Umbilical cord (tissue), 1 donor: ENCODE measurements at regions not wholly inside any gene's neighbourhood (a gene's known extent, or its start where the extent isn't known, plus 50 kb on each side); places are given as distances from the start of the nearest gene placed in this dataset.

Source experiments
- DNase-seq: peaks from one replicate; pipeline ENCODE4 v3.0.0-alpha.2; 2015; ENCODE audit warnings: low spot score

DNA sequence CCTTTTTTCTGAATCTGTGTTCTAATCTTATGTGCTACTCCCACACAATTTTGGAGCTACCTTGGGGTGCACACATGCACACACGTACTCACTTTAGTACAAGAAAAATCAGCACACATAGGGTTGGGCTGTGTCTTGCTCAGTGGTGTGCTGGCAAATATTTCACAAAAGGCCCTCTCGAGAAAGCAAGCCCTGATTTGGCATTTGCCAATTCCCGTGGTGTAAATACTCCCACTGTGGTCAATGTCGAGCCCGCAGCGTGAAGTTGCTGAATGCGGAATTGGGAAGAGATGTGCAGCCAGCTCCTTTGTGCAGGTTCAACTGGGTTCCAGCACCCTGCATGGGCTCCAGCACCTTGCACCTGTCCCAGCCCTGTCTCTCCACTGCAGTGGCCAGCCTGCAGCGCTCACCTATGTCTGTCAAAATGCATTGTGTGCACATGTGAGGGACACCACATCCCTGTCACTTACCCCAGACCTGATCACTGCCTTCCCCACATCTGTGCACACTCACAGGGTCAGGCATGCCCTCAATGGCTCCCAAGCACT is 78.4 kb upstream of the WNT4 start:
- no peak for DNase-seq

DNA sequence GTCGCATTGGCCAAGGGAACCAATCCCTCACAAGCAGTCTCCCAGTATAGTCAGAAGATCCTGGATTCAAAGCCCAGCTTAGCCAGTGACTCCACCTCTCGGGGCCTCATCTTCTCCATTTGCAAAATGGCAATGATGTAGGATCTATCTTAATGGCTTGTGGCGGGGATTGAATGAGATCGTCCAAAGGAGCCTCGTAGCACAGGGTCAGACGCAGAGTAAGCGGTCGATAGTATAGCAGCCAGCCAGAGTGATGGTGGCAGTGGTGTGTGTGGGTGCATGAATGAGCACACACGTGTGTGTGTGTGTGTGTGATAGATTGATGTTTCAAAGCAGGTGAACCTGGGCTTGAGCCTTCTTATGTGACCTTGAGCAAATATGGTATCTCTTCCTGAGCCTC is 79.8 kb upstream of the WNT4 start:
- no peak for DNase-seq

DNA sequence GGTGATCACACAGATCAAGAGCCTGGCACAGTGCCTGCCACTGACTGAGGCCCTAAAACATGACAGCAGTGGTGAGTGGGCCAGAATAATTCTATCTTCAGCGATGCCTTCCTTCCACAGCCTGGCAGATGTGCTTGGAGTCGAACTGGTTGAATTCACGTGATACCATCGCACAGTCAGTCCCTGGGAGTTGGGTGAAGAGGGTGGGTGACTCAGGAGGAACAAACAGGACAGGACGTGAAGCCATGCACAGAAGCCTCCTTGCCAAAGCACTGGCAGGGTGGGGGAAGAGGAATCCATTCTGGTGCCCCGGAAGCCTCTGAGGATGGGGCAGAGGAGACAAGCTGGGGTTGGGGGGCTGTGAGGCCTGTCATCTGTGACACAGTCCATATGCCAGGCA is 80.3 kb upstream of the WNT4 start:
- DNase-seq, result no peak

DNA sequence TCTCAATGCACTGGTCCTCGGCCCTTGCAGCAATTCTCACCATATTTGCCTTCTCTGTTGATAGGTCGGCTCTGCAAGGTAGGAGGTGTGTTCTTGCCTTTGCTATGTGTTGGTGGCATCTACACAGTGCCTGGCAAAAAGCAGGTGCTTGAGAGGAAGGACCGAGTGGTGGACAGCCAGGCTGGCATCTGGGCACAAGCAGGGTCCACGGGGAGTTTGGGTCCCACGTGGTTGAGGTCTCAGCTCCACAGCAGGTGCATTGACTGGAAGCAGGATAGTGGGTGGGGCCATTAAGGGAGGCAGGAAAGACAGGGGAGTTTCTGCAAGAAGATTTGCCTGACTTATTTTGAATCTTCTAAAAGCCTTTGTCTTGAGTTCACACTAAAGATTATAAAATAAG is 81.2 kb upstream of the WNT4 start:
- no peak for DNase-seq

DNA sequence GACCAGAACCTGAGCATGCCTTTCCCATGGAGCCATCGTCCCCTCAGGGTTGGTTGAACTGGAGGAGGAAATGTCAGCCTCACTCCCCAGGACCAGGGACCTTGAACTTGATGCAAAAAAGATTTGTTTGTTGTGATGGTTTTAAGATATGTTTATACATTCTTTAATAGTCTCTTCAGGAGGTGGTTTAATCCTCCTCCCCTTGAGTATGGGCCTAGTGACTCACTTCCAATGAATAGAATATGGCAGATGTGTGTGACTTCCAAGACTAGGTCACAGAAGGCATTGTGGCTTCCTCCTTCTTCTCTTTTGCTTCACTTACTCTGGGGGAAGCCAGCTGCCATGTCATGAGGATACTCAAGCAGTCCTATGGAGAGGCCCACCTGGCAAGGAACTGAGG is 81.7 kb upstream of the WNT4 start:
- DNase-seq, result no peak

DNA sequence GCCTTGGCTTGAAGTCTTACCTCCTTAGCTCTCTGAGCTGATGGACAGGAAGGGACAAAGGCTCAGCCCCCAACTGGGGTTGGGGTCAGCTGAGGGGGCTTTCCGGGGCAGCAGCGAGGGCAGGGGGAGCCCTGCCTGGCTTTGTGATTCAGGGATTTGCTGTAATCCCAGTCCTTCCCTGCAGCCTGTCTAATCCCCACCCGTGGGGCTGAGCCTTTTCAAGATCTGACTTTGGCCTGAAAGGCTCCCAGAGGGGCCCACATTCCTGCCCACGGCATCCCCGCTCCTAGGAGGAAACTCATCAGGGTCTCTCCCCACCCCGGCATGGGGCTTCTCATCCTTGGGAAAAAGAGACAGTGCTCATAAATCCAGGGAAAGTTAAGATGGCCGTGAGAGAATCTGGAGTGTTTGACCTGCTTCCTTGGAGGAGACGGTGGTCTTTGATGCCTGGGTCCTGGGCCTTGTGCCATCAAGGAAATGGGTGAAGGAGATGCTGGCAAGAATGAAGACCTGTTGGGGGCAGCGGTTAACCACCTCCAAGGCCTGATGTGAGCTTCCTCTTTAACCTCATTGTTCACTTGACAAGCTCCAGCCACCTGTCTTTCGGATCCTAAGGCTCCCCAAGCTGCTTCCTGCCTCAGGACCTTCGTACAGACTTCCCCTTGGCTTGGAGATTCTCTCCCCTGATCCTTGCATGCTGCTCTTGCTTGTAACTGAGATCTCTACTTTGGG is 83.1 kb upstream of the WNT4 start:
- no peak for DNase-seq

DNA sequence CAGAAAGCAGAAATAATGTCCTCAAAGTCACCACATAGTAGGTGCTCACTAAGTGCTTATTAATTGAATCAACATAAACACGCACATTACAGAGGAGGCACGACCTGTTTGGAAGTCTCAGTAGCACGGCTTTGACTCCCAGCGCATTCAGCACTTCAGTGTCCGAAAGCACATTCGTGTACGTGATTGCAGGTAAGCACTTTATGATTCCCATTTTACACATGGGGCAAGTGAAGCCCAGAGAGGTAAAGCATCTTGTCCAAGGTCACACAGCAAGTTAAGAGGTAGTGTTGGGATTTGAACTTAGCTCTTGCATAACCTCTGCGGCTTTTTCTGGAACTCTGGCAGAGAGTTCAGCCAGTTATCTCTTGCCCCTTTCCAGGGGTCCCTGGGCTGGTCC is 85.2 kb upstream of the WNT4 start:
- DNase-seq, result no peak

DNA sequence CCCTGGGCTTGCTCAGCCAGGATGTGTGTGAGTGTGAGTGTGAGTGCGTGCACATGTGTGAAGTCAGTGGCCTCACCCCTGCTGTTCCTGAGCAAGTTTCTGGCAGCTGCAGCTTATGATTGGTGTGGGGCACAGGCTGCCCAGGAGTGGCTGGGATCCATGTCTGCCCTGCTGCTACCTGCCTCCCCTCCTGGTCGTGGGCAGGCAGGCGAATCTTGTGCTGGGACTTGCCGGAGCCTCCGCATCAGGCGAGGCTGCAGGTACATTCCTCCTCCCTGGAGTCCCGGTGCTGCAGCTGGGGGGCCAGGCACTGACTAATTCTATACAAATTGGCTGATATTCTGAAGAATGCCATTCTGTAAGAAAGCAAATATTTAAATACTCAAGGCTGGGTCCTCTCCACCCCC is 85.6 kb upstream of the WNT4 start:
- peak; percentile 30 for DNase-seq

DNA sequence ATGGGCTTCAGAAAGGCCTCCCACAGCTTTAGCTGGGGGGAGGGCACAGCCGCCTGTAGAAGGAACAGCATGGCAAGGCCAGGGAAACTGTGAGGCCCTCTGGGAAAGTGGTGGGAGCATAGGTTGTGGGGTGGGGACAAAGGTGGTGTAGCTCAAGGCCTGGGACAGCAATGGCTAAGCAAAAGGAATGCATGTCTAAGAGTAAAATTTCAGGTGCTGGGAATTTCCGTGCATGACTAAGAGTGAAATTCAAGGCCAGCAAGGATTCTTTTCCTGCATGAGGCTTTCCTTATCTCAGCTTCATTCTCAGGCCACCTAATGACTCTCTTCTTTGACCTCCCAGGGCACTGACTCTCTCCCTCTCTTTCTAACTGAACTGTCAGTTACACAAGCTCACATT is 86.5 kb upstream of the WNT4 start:
- DNase-seq, result no peak

DNA sequence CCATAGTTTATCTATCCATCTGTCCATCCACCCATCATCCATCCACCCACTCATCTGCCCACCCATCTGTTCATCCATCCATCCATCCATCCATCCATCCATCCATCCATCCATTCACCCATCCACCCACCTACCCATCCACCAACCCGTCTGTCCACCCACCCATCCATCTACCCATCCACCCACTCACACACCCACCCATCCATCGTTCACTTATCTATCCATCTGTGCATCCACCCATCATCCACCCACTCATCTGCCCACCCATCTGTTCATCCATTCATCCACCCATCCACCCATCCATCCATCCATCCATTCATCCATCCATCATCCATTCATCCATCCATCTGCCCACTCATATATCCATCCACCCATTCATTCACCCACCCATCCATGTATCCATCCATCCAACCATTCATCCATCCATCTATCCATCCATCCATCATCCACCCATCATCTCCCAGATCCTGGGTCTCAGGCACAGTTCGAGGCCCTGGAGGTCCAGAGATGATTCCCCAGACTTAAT is 88.2 kb upstream of the WNT4 start:
- no peak for DNase-seq

DNA sequence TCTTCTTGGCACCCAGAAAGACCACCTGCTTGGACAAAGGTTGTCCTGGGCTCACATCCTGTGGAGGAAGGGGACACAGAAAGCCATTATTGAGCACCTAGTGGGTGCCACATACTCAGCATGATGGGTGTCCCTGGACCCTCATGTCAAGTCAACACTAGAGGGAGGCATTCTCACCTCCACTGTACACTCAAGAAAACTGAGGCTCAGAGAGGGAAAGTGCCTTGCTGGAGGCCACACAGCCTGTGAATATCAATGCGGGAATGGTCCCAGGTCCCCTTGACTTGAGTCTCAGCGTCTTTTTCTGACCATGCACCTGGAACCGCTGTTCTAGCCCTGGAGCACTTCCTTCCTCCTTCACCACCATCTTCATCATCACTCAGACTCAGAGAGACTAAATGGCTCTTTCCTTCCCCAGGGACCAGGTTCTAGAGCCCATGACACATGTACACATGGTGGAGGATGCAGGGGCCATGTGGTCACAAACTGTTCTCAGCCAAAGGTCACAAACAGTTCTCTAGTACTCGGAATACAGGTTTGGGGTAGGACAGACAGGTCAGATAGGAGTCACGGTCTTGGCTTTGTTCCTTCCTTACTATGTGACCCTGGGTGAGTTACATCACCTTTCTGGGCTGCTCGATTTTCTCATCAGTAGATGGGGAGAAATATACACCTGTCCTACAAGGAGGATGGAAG is 89.2 kb upstream of the WNT4 start:
- no peak for DNase-seq

DNA sequence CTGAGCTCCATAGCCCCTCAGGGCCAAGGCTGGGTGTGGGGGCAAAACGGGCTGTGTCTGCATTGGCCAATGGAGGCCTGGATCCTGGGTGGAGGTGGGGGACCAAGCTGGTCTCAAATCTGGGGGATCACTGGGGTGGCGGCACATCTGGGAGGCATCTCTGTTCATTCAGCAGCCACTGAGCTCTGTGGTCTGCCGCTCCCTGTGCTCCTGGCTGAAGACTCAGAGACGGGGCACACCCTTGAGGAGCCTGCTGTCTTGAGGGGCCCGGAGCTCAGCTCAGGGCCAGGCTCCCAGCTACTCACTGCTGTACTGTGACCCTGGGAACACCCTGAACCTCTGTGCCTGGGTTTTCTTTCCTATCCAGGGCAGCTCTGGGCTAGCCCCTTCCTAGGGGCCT is 90.3 kb upstream of the WNT4 start:
- DNase-seq, result no peak

DNA sequence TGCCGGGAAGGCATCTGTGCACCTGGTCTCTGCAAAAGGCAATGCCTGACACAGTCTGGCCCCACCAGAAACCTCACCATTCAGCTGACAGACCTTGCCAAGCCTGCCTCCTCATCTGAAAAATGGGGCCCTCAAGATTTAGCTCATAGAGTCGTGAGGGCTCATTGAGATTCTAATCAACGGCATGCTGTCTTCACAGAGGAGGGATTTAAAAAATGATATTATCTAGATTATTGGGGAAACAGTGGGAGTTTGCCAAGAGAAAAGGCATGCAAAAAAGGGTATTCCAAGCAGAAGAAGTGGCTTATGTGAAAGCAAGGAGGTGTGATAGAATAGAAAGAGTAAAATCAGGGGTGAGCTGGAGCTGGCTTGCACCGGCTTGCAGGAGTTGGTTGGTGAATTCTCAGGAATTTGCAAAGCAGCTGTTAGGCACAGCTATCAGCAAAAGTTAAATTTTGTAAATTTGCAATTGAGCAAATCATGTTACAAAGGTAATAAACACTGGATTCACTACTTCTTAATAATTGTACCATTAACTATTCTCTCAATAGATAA is 91.7 kb upstream of the WNT4 start:
- no peak for DNase-seq

DNA sequence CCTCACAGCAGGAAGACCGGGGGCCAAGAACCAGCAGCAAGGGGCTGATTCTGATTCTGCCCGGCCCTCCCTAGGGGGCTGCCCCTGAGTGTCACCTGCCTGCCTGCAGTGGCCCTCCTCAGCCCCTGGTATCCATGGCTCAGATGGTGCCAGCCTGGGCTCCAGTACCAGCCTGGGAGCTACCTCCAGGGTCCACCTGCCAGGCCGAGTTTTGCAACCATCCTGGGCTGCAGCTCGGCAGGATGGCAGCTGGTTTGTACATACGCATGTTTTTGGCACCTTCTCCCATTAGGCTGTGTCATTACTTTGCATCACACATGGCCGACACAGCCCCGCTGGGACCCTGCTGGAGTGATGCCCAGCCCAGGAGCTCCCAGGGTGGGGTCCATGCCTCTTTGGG is 93.3 kb upstream of the WNT4 start:
- no peak for DNase-seq

DNA sequence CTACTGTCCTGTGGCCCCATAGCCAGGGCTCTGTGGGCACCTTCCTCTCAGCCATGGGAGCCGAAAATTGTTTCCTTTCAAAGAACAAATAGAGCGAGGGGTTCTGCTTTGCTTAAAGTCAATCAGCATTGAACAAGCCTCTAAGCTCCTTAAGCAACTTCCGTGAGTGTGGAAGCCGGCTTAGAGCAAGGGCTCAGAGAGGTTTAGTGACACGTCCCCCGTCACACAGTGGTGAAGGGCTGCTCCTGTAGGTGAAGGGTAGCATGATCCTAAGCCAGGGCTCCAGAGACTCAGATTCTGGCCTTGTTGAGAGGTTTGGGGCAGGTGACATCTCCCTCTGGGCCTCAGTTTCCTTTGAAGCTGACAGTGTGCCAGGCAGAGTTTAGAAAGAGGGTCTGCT is 94.0 kb upstream of the WNT4 start:
- no peak for DNase-seq

DNA sequence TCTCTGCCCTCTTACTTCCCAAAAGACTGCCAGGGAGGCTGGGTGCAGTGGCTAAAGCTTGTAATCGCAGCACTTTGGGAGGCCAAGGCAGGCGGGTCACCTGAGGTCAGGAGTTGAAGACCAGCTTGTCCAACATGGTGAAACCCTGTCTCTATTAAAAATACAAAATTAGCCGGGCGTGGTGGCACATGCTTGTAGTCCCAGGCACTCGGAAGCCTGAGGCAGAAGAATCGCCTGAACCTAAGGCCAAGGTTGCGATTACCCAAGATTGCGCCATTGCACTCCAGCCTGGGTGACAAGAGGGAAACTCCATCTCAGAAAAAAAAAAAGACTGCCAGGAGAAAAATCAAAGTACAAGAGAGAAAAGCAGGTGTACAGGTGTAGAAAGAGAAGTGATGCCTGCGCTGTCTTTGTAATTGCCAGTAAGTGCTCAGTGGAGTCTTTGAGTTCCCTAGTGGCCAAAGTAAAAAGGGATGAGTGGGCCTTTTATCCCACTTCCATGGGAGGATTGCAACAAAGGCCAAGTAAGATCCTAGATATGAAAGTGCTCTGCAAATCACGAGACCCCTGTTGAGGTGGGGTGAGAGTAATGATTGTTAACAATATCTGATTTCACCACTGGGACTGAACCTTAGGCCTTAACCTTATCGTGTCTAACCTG is 94.7 kb upstream of the WNT4 start:
- no peak for DNase-seq

DNA sequence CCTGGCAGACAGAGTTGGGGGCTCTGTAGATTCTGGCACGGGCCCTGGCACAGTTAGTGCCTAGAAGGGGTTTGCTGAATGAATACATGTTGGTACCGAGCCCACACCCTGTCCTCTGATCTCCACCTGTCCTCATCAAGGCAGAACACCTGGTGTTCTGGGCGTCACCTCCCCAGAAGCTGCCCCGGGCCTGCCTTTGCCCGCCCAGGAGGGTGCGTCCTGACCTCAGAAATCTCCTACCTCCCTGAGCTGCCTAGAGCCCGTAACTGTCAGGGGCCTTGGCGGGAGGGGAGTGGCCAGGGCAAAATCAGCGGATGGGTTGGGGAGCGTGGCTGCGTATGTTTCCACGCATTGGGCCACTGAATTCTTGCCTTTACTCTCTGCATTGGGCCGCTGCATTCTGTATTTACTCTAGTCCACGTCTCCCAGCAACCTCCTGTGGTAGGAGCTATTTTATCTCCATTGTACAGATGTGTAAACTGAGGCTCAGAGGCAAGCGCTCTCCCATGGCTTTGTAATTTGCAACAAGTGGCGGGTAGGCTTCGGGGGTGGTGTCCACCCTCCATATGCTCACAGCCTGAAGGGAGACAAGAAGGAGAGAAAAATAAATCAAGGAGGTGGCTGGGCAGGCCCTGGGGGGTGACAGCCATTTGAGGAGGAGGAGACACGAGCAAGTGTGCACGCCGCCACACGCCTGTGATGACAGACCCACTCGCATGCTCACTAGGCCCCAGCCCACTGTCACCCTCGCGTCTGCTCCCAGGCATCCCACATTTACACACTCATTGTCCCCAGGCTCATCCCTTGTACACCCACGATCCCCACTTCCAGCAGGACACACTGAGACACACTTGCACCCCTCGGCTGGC is 95.7 kb upstream of the WNT4 start:
- no peak for DNase-seq

DNA sequence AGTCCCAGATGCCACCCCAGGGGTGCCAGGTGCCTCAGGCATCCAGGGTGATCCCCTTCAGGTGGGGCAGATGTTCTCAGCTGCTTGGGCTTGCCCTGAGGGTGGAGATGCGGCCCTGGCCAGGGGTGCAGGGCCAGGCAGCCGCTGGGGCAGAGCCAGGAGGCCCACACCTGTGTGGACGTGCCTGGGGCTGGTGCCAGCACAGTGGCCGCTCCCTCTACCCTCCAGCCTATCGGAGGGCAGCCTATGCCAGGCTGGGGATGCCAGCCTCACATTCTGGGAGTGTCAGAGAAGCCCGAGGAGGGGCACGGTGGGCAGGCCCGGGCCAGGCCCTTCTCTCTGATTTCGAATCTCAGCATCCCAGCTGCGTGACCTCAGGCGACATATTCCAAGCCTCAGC is 96.5 kb upstream of the WNT4 start:
- no peak for DNase-seq

DNA sequence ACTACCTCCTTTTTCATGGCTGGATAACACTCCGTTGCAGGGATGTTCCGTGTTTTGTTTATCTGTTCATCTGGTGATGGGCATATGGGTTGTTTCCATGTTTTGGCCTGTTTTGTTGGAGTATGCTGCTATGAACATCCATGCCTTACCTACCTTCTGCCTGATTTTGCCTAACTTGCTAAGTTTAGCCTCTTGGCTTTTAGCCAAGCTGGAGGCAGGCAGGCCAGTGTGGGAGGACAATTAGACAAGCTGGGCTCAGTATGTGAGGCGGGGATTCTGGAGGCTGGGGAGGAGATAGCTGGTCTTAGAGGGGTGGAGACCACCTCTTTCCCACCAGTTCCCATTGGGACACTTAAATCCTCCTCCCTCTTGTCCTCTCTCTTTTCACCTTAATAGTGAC is 98.4 kb upstream of the WNT4 start:
- DNase-seq, result no peak

DNA sequence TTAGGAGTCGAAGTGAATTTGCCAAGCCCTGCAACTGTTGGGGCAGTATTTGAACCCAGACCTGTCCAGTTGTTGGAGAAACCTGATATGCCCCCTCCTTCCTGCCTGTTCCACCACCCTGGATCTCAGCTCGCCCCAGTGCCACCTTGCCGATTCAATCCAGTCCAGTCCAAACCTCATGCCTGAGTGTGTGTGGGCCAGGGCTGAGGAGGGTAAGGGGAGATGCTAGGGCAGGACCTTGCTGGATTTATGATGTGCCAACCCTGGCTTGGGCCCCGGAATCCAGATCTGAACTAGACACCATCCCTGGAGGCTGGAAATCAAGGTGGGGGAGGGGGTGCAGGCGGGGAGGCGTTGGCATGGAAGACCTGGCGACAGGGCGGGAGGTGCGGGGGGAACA is 98.9 kb upstream of the WNT4 start:
- no peak for DNase-seq

DNA sequence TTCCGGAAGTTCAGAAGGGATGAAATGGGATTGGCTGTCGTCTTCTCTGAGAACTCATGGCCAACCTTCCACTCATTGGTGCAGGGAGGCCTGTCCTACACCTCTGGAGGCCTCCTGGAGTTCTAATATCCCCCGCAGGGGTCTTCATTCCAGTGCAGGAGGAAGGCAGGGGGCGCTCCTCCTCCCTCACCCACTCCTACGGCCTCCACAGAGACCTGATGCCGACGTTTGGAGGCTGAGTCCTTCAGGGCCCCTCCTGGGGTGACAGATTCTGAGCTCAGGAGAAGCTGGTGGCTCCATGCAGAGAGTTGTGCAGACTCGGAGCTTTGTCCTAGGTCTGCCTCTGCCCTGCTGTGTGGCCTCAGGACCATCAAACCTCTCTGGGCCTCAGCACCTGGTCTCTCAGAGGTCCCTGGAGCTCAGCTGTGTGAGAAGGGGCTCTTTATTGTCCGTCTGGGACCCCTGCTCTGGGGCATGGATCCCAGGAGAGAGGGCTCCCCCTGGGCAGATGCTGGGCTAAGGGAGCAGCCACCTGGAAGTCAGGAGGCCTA is 102.3 kb upstream of the WNT4 start:
- no peak for DNase-seq
